Cerebellar nuclear complex (tissue), 1 donor: ENCODE measurements at regions not wholly inside any gene's neighbourhood (a gene's known extent, or its start where the extent isn't known, plus 50 kb on each side); places are given as distances from the start of the nearest gene placed in this dataset.

Experiments
- DNase-seq, 2 experiments: peaks; one replicate each; lab custom pipeline; 2025; lab: John Stamatoyannopoulos, UW

DNA sequence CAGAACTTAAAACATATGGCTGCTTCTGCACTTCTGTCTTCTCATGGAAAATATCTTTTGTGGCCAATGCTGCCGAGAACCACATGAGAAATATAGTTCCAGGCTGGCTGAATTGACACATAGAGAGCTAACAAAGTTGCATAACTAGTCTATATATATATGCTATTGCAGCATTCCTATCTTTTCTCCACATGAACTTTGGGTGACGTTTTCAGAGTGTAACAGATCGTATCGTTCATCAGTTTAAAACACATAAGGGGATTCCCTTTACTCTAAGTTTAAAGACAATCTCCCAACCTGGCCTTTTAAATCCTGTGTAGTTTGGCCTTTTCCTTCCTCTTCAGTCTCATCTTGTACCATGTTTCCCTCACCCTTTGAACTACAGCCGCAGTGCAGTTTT is 394.2 kb upstream of the CBLB start:
- no peak for DNase-seq

DNA sequence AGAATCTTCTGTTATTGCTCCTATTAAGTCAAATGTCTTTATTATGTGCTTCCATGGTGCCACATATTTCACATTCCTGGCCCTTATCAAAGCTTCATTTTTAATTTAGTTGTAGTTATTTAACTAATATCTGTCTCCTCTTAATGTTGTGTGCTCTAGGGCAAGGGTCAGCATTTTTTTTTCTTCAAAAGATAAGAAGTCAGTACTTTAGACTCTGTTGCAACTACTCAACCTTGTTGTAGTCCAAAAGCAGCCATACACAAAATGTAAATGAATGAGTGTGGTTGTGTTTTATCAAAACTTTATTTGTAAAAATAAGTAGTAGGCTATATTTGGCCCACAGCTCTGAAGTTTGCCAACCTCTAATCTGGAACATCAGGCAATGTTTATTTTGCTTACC is 394.7 kb upstream of the CBLB start:
- DNase-seq, result no peak

DNA sequence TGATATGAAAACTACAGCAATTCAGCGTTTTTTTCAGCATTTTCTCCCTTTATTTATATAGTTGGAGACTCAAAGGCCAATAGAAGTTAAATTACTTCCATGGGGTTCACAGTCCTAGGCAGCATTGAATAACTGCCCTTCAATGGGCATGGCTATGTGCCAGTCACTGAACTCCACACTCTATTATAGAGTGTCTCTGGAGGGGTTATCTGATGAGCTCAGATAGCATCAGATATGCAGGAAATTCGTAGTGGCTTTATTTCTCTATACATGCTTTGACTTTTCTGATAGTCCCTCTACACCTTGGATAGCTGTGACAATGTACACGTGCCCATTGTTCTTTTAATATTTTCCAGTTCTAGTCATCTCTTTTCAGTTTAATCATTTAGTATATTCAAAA is 396.9 kb upstream of the CBLB start:
- DNase-seq, result no peak

DNA sequence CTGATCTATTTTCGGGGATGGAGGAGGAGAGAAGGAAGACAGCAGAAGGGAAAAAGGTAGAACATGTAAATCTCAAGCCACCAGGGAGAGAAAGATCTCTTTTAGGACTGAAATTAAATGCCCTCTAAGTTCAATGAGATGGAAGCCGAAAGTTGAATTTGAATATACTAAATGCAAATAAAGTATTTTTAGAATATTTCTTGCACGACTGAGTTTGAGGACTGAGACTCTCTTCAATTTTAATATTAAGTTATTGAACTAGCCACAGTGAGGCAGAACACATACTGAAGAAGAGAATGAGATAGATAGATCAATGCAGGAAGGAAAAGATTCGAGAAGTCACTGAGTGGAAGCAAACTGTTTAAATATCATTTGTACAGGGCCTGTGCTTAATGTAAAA is 399.9 kb upstream of the CBLB start:
- DNase-seq, result no peak

DNA sequence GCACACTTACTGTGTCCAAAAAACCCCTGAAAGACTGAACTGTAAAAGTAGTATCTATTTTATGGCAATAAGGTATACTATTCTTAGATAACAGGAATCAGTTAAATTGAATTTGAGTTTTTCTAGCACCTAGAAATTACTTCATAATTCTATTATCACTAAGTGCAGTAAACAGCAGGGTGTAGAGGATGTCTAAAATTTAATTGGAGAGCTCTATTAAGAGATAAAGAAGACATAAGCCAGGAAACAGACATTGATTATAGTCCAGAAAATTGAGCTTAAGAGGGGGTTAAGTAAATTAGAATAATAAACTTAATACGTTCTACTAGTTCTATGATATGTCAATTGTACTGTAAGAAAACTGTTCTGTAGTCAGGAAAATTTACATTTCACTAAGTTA is 403.5 kb upstream of the CBLB start:
- DNase-seq, result no peak

DNA sequence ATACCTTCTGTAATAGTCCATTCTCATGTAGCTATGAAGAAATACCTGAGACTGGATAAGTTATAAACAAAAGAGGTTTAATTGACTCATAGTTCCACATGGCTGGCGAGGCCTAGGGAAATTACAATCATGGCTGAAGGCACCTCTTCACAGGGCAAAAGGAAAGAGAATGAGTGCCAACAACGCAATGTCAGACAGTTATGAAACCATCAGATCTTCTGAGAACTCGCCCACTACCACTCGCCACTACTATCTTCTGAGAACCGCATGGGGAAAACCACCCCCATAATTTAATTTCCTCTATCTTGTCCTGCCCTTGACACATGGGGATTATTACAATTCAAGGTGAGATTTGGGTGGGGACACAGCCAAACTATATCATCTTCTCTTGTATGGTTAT is 406.8 kb upstream of the CBLB start:
- no peak for DNase-seq

DNA sequence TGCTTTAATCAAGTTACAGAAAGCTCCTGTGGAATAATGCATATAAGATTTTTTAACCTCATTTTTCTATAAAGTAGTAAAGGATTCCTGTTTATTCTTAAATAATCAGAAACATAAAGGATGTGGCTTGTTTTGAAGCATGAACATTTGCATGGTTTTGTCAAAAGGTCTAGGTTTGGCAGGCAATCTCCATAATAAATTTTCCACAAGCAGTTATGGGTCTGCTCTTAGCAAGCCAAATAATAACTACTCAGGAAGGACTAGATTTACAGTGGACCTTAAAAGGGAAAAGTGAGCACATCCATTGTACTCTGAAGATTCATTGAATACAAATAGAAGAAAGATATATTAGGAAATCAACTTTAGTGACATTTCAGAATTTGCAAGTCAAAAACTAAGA is 407.3 kb upstream of the CBLB start:
- DNase-seq, result no peak

DNA sequence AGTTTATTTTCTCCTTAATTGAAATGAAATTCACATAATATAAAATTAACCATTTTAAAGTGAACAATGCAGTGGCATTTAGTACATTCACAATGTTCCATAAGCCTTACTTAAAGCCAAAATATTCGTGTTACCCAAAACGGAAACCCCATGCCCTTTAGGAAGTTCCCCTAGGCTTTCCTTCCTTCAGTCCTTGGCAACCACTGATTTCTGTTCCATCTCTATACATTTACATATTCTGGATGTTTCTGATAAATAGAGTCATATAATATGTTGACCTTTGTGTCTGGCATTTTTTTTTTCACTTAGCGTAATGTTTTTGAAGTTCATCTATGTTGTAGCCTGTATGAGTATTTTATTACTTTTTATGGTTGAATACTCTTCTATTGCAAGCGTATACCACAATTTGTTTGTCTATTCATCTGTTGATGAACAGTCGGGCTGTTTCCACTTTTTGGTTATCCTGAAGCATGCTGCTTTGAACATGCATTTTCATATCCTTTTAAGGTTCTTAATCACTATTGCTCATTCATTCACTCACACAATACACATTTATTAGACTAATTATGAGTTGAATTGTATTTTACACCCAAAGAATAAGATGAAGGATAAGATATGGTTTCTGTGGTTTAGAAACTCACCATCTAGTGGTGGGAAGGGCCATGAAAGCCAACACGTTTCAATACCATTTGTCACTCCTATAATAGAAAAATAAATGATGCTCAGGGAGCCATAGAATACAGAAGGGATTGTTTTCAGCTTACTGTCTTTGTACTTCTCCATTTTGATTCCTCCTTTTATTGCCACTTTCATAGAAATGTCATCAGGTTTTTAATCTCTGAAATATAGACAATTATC is 408.2 kb upstream of the CBLB start:
- no peak for DNase-seq

DNA sequence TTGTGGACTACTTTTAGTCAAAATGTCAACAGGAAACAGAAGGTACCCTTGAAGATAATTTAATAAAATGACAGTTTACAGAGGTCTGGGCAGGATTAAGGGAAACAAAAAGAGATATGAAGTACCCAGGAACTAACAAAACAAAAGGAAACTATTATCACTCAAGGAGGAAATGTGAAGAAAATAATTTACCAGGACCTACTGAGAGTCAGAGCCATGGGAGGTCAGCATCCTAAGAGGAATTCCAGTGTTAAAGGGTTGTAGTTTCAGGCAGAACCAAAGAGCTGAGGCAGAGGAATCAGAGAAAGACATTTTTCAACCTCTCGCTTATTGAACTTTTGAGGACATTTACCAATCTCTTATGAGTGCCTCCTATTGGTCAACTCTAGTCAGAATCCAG is 408.9 kb upstream of the CBLB start:
- no peak for DNase-seq

DNA sequence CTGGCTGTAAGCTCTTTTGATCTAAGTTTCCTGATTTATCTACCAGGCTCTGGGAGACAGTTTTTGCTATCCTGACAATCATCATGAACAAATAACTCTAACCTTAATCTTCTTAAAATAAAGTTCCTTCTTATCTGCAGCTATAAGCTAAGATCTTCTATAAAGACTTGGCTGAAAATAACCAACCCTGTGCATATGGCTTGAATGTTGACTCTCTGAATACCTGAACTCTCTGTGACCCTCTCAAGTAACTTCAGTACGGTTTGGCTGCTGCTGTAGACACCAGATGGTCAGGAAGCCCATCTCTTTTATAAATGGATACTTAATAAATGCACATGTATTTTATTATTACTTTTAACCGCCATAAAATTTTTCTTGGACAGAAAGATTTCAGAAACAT is 412.4 kb upstream of the CBLB start:
- no peak for DNase-seq

DNA sequence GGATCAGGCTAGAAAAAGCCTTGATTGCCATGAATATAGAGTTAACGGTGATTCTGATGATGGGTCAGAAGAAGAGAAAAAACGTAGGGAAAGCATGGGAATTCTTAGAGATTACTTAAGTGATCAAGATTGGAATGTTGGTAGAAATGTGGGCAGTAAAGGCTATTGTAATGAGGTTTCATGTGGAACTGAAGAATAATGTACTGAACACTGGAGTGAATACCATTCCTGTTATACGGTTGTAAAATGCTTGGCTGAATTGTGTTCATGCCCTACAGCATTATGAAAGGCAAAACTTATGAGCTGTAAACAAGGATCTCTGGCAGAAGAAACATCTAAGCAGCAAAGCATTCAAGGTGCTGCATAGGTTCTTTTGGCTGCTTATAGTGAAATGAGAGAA is 414.1 kb upstream of the CBLB start:
- no peak for DNase-seq

DNA sequence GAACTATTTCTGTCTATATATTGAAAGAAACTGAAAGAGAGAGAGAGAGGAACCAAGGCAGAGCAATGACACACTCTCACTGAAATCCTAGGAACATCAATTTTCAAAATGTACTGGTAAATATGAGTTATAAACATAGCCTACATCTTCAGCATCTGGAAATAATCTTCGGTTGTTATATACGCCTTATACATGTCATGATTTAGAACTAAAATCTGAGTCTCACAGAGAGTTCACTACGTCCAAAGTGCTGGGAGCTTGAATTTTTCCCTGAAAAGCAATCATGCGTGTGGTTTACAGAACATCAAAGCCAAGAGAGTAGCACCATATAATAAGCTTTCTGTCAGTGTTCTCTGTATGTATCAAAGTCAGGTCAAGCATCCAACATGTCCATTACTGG is 420.0 kb upstream of the CBLB start:
- DNase-seq, result no peak

DNA sequence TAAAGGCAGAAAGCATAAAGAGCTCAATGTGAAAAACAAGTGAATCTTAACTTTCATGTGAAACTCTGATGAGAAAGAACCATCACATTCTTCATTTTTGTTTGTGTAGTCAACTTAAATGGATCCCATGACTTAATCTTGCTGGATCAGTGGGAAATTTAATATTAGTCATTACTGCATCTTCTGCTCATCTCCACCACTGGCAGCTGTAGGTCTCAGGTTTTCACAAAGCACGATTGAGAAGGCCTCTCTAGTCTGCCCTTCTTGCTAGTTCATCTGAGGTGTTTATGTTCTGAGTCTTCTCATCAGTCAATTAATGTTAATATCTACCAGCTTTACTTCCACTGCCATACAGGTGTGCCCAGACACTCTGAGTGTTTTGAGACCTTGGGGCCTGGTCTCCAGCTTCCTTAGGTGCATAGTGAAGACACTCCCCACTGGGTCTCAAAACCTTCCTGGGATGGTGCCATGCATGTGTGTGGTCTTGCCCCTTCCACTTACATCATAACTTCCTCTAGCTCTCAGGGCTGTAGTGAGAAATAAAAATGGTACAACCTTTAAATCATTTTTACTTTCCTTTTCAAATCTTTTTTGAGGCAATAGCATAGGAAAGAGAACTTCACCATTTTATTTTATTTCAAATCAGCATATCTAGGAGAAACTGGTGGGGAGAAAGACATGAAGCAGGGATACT is 421.6 kb upstream of the CBLB start:
- no peak for DNase-seq

DNA sequence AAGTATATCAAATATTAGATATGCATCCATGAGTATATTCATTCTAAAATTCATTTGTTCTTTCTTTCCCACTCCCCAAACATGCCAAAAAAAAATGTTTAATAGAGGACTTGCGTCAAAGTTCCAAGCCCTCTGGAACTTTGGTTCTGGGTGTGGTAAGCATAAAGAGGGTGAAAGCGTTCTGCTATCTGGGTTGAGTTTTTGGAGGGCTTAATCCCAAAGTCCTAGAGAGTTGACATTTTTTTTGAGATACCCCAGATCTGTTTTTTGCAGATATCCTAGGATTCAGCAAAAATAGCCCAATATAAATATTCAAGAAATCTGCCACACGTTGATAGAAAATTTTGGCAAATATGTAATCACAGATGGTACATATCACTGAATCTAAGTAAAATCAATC is 424.3 kb upstream of the CBLB start:
- no peak for DNase-seq

DNA sequence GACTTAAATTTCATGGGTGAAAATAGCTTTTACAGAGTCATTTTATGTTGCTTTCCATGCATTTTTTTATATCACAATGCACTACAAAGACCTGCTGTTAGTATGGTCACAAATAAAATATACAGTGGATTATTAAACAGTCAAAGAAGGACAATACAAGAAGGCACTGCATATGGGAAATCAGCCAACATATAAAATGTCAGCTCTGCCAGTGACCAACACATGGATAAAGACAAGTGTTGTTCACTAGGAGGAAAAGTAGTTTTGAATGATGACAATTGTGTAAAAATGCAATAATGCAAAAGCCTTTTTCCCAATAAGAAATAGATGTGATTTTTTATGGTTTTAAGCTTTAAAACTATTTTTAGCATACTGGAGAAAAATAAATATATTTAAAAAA is 425.3 kb upstream of the CBLB start:
- DNase-seq, result no peak

DNA sequence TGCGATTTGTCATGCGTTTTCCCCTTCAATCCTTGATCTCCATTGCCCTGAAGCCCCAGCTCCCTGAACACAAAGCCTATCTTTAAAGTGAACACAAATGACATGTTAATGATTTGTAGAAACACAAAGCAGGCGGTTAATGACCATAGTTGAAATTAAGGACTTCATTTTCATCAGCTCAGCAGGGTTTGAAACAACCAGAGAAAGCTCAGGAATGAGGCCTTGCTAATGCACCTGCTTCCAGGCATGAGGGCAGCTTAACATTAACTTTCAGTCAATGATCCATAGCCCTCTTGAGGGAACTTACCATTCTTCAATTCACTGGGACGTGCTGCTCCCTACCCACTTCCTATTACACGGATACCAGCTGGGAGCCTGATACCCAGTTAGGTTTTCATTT is 427.2 kb upstream of the CBLB start:
- DNase-seq, result no peak

DNA sequence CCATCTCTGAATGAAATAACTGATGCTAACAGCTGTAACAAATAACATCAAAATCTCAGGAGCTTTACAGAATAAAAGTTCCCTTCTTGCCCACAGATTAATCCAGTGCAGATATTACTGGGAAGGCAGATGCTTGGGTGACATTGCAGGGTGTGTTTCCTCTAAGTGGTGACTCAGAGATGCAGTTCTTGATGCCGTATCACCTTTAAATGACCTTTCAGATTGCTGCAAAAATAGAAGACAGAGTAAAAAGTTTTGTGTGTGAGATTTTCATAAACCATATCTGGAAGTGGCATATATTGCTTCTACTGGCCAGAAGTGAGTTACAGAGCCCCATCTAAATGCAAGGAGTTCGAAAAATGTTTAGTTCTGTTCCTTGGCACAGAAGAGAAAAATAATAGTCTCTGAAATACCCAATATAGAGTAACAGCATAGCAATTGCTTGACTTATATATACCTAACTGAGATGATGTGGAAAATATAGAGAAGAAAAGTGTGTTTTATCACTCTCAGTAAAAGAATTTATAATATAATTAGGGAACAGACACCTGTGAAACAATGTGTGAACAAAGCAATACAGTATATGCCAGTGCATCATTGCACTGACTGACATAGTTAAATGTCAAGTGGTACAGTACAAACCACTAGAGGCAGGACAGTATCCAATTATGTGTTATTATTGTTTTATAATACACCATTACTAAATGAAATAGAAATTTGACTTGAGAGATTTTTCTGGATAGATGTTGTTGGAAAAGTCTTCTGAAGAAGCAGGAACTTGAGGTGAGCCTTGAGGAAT is 430.7 kb upstream of the CBLB start:
- DNase-seq, result no peak

DNA sequence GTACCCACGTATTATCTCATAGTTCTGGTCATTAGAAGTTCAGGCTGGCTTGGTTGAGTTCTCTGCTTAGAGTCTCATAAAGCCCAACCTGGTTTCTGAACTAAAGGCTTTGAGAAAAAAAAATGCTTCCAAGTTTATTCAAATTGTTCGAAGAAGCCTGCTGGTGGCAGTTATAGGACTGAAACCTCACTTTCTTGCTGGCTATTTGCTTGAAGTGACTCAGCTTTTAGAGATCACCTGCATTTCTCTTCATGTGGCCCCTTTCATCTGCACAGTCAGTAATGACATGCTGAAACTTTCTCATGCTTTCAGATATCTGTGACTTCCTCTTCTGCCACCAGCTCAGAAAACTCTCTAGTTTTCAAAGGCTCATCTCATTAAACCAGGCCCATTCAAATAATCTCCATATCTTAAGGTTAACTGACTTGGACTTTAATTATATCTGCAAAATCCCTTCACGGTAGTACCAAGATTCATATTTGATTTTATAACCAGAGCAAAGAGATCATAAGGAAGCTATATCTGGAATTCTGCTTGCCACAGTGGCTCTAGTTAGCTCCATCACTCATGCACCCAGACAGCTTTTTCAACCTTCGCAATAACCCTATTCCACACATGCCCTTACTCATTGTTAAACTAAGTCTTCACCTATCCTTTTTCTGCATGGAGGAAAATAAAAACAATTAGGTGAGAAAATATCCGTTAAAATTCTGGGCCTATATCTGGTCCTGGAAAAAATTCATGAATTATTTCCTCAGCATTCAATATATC is 433.8 kb upstream of the CBLB start:
- no peak for DNase-seq

DNA sequence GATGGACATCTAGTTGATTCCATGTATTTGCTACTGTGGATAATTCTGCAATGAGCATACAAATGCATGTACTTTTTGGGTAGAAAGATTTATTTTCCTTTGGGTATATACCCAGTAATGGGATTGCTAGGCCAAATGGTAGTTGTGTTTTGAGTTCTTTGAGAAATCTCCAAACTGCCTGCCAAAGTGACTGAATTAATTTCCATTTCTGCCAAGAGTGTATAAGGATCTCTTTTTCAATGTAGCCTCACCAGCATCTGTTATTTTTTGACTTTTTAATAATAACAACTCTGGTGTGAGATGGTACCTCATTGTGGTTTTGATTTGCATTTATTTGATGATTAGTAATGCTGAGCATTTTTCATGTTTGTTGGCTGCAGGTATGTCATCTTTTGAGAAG is 435.0 kb upstream of the CBLB start:
- DNase-seq, result no peak

DNA sequence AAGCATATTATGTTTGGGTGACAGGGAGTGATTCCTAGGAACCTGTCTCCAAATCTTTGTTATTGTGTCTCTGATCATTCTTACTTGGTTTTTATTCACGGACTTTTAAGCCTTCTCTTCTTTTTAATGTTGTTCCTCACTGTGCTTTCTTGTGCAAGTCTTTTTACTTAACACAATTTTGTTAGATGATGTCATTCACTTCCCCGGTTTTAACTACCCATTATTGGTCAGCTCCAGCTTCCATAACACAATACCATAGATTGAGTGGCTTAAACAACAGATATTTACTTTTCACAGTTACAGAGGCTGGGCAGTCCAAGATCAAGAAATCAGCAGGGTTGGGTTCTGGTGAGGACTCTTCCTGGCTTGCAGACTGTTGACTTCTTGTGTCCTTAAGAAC is 436.3 kb upstream of the CBLB start:
- DNase-seq, result no peak

DNA sequence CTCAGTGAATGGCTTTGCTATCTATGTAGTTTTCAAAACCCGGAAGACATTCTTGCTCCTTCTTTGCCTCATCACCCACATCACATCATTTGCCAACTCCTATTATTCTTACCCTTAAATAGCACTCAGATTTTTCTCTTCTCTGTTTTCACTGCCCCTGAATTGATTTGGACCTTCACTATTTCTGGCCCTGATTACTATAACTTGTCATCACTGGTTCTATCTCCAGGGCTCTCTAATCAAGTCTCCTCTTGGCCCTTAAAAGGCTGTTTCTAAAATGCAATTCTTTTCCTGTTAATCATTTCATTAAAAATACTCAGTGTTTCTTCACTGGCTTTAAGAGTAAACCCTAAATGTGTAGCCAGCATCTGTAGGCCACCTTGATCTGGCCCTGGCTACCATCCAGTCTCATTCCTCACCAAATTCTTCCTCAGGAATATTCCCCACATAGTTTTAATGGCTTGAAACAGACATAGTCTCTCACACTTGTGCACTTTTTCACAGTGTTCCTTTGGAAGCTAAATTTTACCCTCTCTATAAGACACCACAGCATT is 437.1 kb upstream of the CBLB start:
- no peak for DNase-seq

DNA sequence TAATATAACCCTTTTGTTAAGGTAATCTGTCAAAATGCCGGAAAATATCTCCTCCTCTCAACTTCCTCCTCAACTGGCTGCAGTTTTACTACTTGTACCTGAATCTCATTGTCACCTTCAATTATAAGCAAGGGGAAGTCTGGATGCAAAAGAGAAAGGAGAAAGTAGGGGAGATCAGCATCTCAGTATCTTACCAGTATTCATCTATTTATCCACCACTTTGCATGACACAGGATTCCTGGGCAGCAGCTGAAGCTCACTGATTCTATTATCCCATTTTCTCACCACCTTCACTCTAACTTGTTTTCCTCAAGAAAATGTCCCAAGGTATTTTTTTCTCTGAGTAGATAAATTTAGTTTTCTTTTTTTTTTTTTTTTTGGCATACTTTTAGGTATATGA is 440.5 kb upstream of the CBLB start:
- no peak for DNase-seq
